SH-SY5Y (cell line): ENCODE measurements at regions not wholly inside any gene's neighbourhood (a gene's known extent, or its start where the extent isn't known, plus 50 kb on each side); places are given as distances from the start of the nearest gene placed in this dataset.

Experiments used
- GATA2 ChIP-seq: IDR thresholded peaks from 2 replicates; pipeline ENCODE4 v1.6.1; 2011; ENCODE audit warnings: mild to moderate bottlenecking, low read depth, low read length
- GATA3 ChIP-seq: IDR thresholded peaks from 2 replicates; pipeline ENCODE4 v1.6.1; 2011; ENCODE audit warnings: low read depth, mild to moderate bottlenecking, low read length, moderate library complexity

- TF ChIP-seq GATA3: no peak
- no peak for TF ChIP-seq GATA2
These were observed 96.5 kb upstream of the AHI1 start for GRCh38 chr6:135594000-135594399.

- TF ChIP-seq GATA3 (no peak), GATA2 (no peak)
These were observed 102.7 kb upstream of the AHI1 start for GRCh38 chr6:135600086-135600702.

- TF ChIP-seq GATA2: no peak
- no peak for TF ChIP-seq GATA3
These were observed 103.4 kb upstream of the AHI1 start for GRCh38 chr6:135600931-135601330.

- TF ChIP-seq GATA3: no peak
- TF ChIP-seq GATA2: no peak
These were observed 104.3 kb upstream of the AHI1 start for GRCh38 chr6:135601857-135602256.

- TF ChIP-seq GATA2: no peak
- no peak for TF ChIP-seq GATA3
These were observed 105.7 kb upstream of the AHI1 start for GRCh38 chr6:135603249-135603648.

- TF ChIP-seq GATA2 (no peak), GATA3 (no peak)
These were observed 106.7 kb upstream of the AHI1 start for GRCh38 chr6:135604035-135604860.

GRCh38 chr6:135605278-135605790, 107.8 kb upstream of the AHI1 start:
- no peak for TF ChIP-seq GATA2
- no peak for TF ChIP-seq GATA3

- no peak for TF ChIP-seq GATA2
These were observed 108.9 kb upstream of the AHI1 start for GRCh38 chr6:135606392-135606791.

GRCh38 chr6:135608031-135608430, 110.5 kb upstream of the AHI1 start:
- TF ChIP-seq GATA2: no peak
- no peak for TF ChIP-seq GATA3

GRCh38 chr6:135616655-135617054, 119.1 kb upstream of the AHI1 start:
- TF ChIP-seq GATA3 (no peak), GATA2 (no peak)

GRCh38 chr6:135617222-135617621, 119.7 kb upstream of the AHI1 start:
- TF ChIP-seq GATA3 (no peak), GATA2 (no peak)

- TF ChIP-seq GATA3: no peak
- TF ChIP-seq GATA2: no peak
These were observed 124.5 kb upstream of the AHI1 start for GRCh38 chr6:135622081-135622480.

- TF ChIP-seq GATA2: no peak
- TF ChIP-seq GATA3: no peak
These were observed 126.4 kb upstream of the AHI1 start for GRCh38 chr6:135623979-135624378.

GRCh38 chr6:135624402-135625295, 127.1 kb upstream of the AHI1 start:
- no peak for TF ChIP-seq GATA3
- TF ChIP-seq GATA2: no peak
